ENCODE measurements at regions not wholly inside any gene's neighbourhood (a gene's known extent, or its start where the extent isn't known, plus 50 kb on each side); places are given as distances from the start of the nearest gene placed in this dataset.

DNA sequence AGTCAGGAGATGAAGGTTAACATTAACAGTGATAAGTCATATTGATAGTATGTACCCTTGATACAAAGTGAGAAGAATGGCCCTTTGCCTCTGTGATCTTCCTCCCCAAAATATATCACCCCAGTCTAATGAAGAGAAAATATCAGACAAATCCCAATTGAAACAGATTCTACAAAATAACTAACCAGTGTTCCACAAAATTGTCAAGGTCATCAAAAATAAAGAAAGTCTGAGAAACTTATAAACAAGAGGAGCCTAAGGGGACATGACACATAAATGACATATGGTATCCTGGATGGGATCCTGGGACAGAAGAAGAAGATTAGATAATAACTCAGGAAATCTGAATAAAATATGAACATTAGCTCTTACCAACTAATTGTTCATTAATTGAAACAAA lies 398.4 kb downstream of the DSC3 start:
- no peaks in the 10 kb centered on the region for H3K4me1 ChIP-seq
- H3K27me3 ChIP-seq: no peaks in the 10 kb centered on the region
- no peaks in the 10 kb centered on the region for H3K36me3 ChIP-seq
- H3K4me3 ChIP-seq: no peak overlapping the region
- H3K9me3 ChIP-seq: no peaks in the 10 kb centered on the region
- TF ChIP-seq POLR2A (IDR thresholded peaks at IDR 0.05): no peak
- TF ChIP-seq, protein P1, sequence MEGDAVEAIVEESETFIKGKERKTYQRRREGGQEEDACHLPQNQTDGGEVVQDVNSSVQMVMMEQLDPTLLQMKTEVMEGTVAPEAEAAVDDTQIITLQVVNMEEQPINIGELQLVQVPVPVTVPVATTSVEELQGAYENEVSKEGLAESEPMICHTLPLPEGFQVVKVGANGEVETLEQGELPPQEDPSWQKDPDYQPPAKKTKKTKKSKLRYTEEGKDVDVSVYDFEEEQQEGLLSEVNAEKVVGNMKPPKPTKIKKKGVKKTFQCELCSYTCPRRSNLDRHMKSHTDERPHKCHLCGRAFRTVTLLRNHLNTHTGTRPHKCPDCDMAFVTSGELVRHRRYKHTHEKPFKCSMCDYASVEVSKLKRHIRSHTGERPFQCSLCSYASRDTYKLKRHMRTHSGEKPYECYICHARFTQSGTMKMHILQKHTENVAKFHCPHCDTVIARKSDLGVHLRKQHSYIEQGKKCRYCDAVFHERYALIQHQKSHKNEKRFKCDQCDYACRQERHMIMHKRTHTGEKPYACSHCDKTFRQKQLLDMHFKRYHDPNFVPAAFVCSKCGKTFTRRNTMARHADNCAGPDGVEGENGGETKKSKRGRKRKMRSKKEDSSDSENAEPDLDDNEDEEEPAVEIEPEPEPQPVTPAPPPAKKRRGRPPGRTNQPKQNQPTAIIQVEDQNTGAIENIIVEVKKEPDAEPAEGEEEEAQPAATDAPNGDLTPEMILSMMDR (IDR thresholded peaks at IDR 0.05): no peak
- no peak for DNase-seq
- intact Hi-C loops (cut with DNase I; ENCODE audit: low total_unique reads): no loop called here
- H3K27ac ChIP-seq: no peak overlapping the region

DNA sequence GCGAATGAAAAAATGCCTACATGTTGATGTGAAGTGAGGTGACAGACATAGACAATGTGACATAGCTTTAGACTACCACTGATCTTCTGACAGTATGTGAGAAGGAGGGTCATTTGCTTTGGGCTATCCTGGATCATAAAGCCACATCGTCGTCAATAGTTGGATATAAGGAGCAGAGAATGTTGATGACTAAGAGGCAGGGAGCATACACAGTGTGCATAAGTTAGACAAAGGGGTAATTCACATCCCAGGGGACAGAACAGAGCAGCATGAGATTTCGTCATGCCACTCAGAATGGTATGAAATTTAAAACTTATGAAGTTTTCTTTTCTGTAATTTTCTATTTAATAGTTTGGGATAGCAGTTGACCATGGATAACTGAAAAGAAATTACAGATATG lies 403.2 kb downstream of the DSC3 start:
- H3K9me3 ChIP-seq: no peaks in the 10 kb centered on the region
- no peaks in the 10 kb centered on the region for H3K27me3 ChIP-seq
- no peaks in the 10 kb centered on the region for H3K4me1 ChIP-seq
- no peak overlapping the region for H3K27ac ChIP-seq
- H3K4me3 ChIP-seq: no peak overlapping the region
- no peak for DNase-seq
- TF ChIP-seq POLR2A (IDR thresholded peaks at IDR 0.05): no peak
- TF ChIP-seq, protein P1 (IDR thresholded peaks at IDR 0.05): no peak
- H3K36me3 ChIP-seq: no peaks in the 10 kb centered on the region
- intact Hi-C loops (cut with DNase I; ENCODE audit: low total_unique reads): no loop called here

DNA sequence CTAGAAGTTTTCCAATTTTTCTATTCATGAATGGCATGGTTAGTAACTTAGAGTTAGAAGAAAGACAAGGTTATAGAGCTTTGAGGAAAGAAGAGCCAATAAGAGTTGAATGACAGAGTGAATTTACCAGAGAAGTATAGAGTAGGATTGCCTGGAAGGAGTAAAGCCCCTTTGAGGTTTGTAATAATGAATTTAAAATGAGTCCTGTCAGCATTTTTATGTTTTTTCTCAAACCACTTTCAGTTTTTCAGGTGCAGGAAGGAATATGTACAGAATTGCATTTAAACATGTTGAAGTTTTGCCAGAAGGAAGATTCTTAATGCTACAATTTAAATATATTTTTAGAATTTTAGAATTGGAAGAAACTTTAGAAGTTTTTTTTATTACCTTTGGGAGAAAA lies 408.3 kb downstream of the DSC3 start:
- no peaks in the 10 kb centered on the region for H3K27me3 ChIP-seq
- no peaks in the 10 kb centered on the region for H3K9me3 ChIP-seq
- TF ChIP-seq POLR2A (IDR thresholded peaks at IDR 0.05): no peak
- TF ChIP-seq, protein P1 (IDR thresholded peaks at IDR 0.05): no peak
- H3K4me3 ChIP-seq: no peak overlapping the region
- intact Hi-C loops (cut with DNase I; ENCODE audit: low total_unique reads): no loop called here
- no peaks in the 10 kb centered on the region for H3K36me3 ChIP-seq
- no peak for DNase-seq
- H3K27ac ChIP-seq: no peak overlapping the region
- H3K4me1 ChIP-seq: no peaks in the 10 kb centered on the region

DNA sequence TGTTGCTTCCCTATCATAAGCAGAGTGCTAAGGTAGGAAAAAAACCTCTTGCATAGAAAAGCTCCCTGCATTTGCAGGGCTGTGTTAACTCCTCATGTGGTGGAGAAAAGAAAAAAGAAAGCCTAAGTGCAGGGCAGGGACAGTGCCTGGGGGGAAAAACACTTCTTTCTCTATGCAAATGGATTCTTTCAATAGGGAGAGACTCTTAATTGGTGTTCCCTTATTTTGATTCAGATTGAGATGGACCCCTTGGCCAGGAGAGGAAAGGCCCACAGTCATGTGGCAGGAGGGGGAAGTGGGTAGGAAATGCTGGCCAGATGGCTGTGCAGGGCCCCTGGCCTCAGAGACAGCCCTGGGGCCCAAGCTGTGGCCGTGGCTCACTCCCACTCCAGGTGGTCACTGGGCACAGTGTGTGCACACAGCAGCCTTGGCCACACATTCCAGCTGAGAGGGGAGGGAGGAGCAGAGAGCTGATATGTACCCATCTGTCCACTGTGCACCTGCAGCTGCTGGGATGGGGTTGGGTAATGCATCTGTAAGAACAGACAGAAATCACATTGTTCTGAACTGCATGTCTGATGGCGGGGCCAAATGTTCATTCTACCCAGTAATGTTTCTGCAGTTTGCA lies 410.4 kb downstream of the DSC3 start:
- intact Hi-C loops (cut with DNase I; ENCODE audit: low total_unique reads): no loop called here
- no peak for DNase-seq
- TF ChIP-seq, protein P1 (IDR thresholded peaks at IDR 0.05): no peak
- no peak for TF ChIP-seq POLR2A (IDR thresholded peaks at IDR 0.05)
- Histone ChIP-seq H3K36me3 (no peaks in the 10 kb centered on the region), H3K9me3 (no peaks in the 10 kb centered on the region), H3K4me3 (no peak overlapping the region), H3K4me1 (no peaks in the 10 kb centered on the region), H3K27ac (no peak overlapping the region), H3K27me3 (no peaks in the 10 kb centered on the region)

DNA sequence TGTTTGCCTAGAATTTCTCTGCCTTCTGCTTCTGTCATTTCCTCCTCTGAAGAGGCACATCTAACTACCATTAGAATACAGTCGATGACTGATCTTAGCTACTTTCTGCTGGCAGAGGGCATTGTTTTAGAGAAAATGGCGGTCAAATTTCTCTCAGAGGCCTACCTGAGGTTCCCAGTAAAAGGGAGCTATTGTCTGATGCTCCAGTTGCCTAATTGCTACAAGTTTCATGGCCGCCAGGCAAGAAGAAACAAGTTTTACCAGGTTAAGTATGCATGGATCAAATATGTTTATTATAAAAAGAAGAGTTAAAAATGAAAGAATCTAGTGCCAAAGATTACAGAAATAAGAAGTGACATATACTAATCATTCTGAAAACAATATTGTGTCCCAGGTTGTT lies 416.6 kb downstream of the DSC3 start:
- no peaks in the 10 kb centered on the region for H3K9me3 ChIP-seq
- no peaks in the 10 kb centered on the region for H3K4me1 ChIP-seq
- TF ChIP-seq POLR2A (IDR thresholded peaks at IDR 0.05): no peak
- TF ChIP-seq, protein P1 (IDR thresholded peaks at IDR 0.05): no peak
- DNase-seq: no peak
- no peaks in the 10 kb centered on the region for H3K36me3 ChIP-seq
- no peak overlapping the region for H3K4me3 ChIP-seq
- no peak overlapping the region for H3K27ac ChIP-seq
- intact Hi-C loops (cut with DNase I; ENCODE audit: low total_unique reads): no loop called here
- H3K27me3 ChIP-seq: no peaks in the 10 kb centered on the region

All from uterus (tissue), 3 donors.